Kidney (tissue), 13 donors: ENCODE measurements at regions not wholly inside any gene's neighbourhood (a gene's known extent, or its start where the extent isn't known, plus 50 kb on each side); places are given as distances from the start of the nearest gene placed in this dataset.
"Not testable (repeated sequence)": the region's sequence is repeated elsewhere in the genome, so short reads cannot be mapped to it uniquely, and the experiment has no call there.

Experiments
- DNase-seq, 5 donors: peaks; one replicate each; pipeline ENCODE4 v3.0.0-alpha.2; 2013 to 2020
- FAIRE-seq: peaks from 2 replicates; lab custom pipeline; 2012; peaks lifted over from hg19 to GRCh38; lab: Jason Lieb, UNC
- H3K27ac ChIP-seq, 2 donors: one replicate each; pipeline ENCODE4 v1.7.0; 2013; ENCODE audit warnings: low read depth in 2 of 2, low read length in 2 of 2, inconsistent platforms in 1 of 2
- H3K27me3 ChIP-seq: one replicate; pipeline ENCODE4 v1.7.1; 2013; ENCODE audit warnings: low read length, inconsistent platforms; ENCODE audit not compliant: control insufficient read depth, insufficient read depth
- H3K36me3 ChIP-seq, 3 donors: one replicate each; pipeline versions ENCODE4 v1.7.0 to v1.7.1; 2013; ENCODE audit warnings: low read length in 3 of 3, control low read depth in 1 of 3, inconsistent platforms in 1 of 3; ENCODE audit not compliant: insufficient read depth in 3 of 3, control insufficient read depth in 2 of 3
- H3K4me1 ChIP-seq, 3 donors: one replicate each; pipeline versions ENCODE4 v1.7.0 to v1.7.1; 2013; ENCODE audit warnings: low read length in 3 of 3, inconsistent platforms in 1 of 3, low read depth in 1 of 3; ENCODE audit not compliant: control insufficient read depth in 2 of 3, insufficient read depth in 2 of 3
- H3K4me3 ChIP-seq, 3 donors: one replicate each; pipeline versions ENCODE4 v1.7.0 to v1.8.1; 2013; ENCODE audit warnings: low read length in 3 of 3, control low read depth in 1 of 3, inconsistent platforms in 1 of 3
- H3K9ac ChIP-seq, 3 donors: one replicate each; pipeline versions ENCODE4 v1.7.0 to v1.7.1; 2013; ENCODE audit warnings: low read length in 3 of 3, control low read depth in 1 of 3, inconsistent platforms in 1 of 3
- H3K9me3 ChIP-seq, 3 donors: one replicate each; pipeline versions ENCODE4 v1.7.0 to v1.7.1; 2013; ENCODE audit warnings: low read length in 3 of 3, control low read depth in 1 of 3, inconsistent platforms in 1 of 3; ENCODE audit not compliant: control insufficient read depth in 2 of 3, insufficient read depth in 1 of 3
- intact Hi-C: fragments of 100-400 bp; cut with DNase I; formaldehyde crosslinking; loops from one replicate; pipeline ENCODE4 v1.11.1; 2022
- TF ChIP-seq, protein P1 (sequence below): IDR thresholded peaks from 3 replicates; pipeline ENCODE4 v1.5.1; 2012; ENCODE audit warnings: mild to moderate bottlenecking, moderate library complexity, borderline replicate concordance; ENCODE audit not compliant: insufficient read depth; ENCODE audit errors: extremely low read depth
- donor health status: control.
- donor health status: control.
- donor health status: control.
- donor health status: control.
- donor health status: control.
- donor health status: DM: yes; HTN: yes; CAD: no.
- donor health status: Normal renal cell carcinoma (clear cell type).

DNA sequence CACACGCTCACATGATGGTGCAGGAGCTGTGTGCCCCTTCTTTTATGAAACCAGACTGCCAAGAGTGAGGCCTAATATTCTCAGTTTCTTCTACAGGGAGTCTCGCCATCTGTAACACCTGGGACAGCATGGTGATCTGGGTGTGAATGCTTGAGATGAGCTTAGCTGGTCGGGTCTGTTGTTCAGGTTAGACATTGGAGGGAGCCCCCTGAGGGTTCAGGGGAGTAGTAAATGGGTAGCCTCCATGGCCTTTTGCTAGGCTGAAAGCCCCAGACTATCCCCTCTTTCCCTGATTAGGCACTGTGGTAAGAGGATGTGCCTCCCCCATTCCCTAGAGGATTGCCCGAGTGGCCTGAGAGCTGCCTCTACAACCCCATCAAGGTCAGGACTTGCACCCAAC, 1916.1 kb downstream of the PCDH9 start:
- H3K27ac ChIP-seq = no peak overlapping the region
- DNase-seq (no peak), FAIRE-seq (no peak)
- no peak overlapping the region for H3K4me3 ChIP-seq
- TF ChIP-seq, protein P1, sequence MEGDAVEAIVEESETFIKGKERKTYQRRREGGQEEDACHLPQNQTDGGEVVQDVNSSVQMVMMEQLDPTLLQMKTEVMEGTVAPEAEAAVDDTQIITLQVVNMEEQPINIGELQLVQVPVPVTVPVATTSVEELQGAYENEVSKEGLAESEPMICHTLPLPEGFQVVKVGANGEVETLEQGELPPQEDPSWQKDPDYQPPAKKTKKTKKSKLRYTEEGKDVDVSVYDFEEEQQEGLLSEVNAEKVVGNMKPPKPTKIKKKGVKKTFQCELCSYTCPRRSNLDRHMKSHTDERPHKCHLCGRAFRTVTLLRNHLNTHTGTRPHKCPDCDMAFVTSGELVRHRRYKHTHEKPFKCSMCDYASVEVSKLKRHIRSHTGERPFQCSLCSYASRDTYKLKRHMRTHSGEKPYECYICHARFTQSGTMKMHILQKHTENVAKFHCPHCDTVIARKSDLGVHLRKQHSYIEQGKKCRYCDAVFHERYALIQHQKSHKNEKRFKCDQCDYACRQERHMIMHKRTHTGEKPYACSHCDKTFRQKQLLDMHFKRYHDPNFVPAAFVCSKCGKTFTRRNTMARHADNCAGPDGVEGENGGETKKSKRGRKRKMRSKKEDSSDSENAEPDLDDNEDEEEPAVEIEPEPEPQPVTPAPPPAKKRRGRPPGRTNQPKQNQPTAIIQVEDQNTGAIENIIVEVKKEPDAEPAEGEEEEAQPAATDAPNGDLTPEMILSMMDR = no peak
- no peaks in the 10 kb centered on the region for H3K36me3 ChIP-seq
- H3K27me3 ChIP-seq = no peaks in the 10 kb centered on the region
- H3K4me1 ChIP-seq = no peaks in the 10 kb centered on the region
- H3K9me3 ChIP-seq = no peaks in the 10 kb centered on the region
- intact Hi-C loops = no loop called here
- H3K9ac ChIP-seq = no peak overlapping the region

DNA sequence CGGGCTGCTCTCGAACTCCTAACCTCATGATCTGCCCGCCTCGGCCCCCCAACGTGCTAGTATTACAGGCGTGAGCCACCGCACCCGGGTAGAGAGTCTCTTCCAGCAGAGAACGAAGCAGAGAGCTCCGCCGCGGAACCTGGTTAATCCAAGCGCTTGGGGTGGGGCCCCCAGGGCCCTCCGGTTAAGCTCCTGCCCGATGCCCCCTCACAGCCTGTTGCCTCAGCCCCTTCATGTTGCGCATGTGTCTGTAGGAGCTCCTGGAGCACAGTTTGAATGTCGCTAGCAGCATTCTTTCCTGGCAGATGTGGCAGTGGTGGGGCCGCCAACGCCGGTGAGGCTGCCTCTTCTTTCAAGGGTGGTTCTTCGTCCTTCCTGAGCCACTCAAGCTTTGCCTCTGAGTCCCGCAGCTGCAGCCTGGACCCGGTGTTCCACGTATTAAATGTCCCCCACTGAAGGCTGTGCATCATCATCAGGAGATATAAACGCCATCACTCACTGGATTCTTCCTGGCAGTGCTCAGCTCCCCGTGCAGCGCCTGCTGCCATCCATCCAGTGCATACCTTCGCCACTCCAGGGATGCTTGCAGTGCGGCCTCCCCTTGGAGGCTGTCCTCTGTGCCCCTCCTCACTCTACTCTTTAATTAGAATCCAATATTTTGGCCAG, 1919.3 kb downstream of the PCDH9 start:
- no peaks in the 10 kb centered on the region for H3K9me3 ChIP-seq
- DNase-seq (peak in 1 of 5 donors; percentile 64), FAIRE-seq (no peak)
- TF ChIP-seq, protein P1 = no peak
- intact Hi-C loops = no loop called here
- no peaks in the 10 kb centered on the region for H3K36me3 ChIP-seq
- H3K27me3 ChIP-seq = no peaks in the 10 kb centered on the region
- no peak overlapping the region for H3K4me3 ChIP-seq
- no peak overlapping the region for H3K9ac ChIP-seq
- H3K4me1 ChIP-seq = no peaks in the 10 kb centered on the region
- no peak overlapping the region for H3K27ac ChIP-seq

DNA sequence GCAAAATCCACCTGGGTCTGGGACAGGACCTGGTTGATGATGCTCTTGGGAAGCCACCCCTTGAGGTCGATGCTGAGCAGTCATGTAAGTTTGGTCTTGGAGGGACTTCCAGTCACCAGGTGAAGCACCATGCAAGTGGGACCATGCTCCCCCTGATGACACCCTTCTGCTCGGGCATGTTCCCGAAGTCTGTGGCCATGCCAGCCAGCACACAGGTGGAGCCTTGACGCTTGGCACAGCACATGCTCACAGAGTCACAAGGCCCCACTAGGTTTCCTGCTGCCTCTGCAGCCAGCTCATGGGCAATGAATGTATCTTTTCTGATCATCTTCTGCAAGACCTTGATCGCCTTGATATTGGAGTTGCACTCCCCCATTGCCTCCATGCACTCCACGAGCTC, 1920.2 kb downstream of the PCDH9 start:
- Histone ChIP-seq H3K27me3 (no peaks in the 10 kb centered on the region), H3K4me3 (no peak overlapping the region), H3K9me3 (no peaks in the 10 kb centered on the region), H3K9ac (no peak overlapping the region), H3K27ac (no peak overlapping the region), H3K4me1 (no peaks in the 10 kb centered on the region), H3K36me3 (no peaks in the 10 kb centered on the region)
- TF ChIP-seq, protein P1 = no peak
- DNase-seq (no peak), FAIRE-seq (no peak)
- intact Hi-C loops = no loop called here

DNA sequence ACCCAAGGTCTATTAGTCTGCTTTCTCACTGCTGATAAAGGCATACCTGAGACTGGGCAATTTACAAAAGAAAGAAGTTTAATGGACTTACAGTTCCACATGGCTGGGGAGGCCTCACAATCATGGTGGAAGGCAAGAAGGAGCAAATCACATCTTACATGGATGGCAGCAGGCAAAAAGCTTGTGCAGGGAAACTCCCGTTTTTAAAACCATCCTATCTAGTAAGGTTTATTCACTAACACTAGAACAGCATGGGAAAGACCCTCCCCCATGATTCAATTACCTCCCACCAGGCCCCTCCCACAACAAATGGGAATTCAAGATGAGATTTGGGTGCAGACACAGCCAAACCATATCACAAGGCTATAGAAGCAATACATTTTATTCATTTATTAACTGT, 1921.4 kb downstream of the PCDH9 start:
- H3K27me3 ChIP-seq, H3K4me1 ChIP-seq, FAIRE-seq, intact Hi-C loops, H3K27ac ChIP-seq, H3K36me3 ChIP-seq, H3K9me3 ChIP-seq, DNase-seq, H3K4me3 ChIP-seq, H3K9ac ChIP-seq: not testable (repeated sequence)
